ENCODE measurements at regions not wholly inside any gene's neighbourhood (a gene's known extent, or its start where the extent isn't known, plus 50 kb on each side); places are given as distances from the start of the nearest gene placed in this dataset.

DNA sequence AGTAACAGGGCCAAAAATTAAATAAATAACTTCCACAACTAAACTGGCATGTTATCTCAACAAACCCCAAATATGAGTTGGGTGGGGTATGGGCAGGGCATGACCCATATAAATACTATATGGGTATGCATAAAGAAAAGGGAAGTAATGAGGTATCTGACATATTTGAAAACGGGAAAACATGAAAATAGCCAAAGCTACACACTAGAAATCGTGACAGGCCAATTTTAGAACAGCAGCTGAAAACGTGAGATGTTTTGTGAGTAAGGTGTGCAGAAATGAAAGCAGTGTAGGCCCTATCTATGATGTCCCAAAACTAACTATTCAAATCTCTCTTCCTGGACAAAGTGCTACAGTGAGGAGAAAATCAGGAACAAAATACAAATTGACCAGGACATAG lies 537.9 kb upstream of the NR5A2 start:
- no peaks in the 10 kb centered on the region for H3K36me3 ChIP-seq (ENCODE audit: insufficient read depth, low read length)
- no peak overlapping the region for H3K27ac ChIP-seq (ENCODE audit: low read length)
- H3K4me3 ChIP-seq (ENCODE audit: low read length), result no peak overlapping the region
- H3K9me2 ChIP-seq (ENCODE audit: insufficient read depth, low read length), result no peaks in the 10 kb centered on the region
- no peaks in the 10 kb centered on the region for H3K9me3 ChIP-seq (ENCODE audit: low read length)
- H3F3A ChIP-seq (ENCODE audit: insufficient read depth, low read length, poor library complexity, severe bottlenecking), result no peaks in the 10 kb centered on the region
- H3K79me2 ChIP-seq (replicated peaks; ENCODE audit: insufficient read depth, low read length), result no peaks in the 10 kb centered on the region
- H3K27me3 ChIP-seq (ENCODE audit: insufficient read depth, low read depth, low read length), result no peaks in the 10 kb centered on the region
- H4K20me1 ChIP-seq (ENCODE audit: insufficient read depth), result no peaks in the 10 kb centered on the region
- H3K4me2 ChIP-seq (ENCODE audit: low read length), result no peak overlapping the region
- TF ChIP-seq MXI1 (conservative IDR thresholded peaks at IDR 0.05; ENCODE audit: poor library complexity, severe bottlenecking) (no peak), TAF1 (IDR thresholded peaks at IDR 0.05; ENCODE audit: low read depth) (no peak), EZH2 (IDR thresholded peaks at IDR 0.05; ENCODE audit: borderline replicate concordance, insufficient read depth, low read length, poor library complexity, severe bottlenecking) (no peak)
- TF ChIP-seq, protein P1, sequence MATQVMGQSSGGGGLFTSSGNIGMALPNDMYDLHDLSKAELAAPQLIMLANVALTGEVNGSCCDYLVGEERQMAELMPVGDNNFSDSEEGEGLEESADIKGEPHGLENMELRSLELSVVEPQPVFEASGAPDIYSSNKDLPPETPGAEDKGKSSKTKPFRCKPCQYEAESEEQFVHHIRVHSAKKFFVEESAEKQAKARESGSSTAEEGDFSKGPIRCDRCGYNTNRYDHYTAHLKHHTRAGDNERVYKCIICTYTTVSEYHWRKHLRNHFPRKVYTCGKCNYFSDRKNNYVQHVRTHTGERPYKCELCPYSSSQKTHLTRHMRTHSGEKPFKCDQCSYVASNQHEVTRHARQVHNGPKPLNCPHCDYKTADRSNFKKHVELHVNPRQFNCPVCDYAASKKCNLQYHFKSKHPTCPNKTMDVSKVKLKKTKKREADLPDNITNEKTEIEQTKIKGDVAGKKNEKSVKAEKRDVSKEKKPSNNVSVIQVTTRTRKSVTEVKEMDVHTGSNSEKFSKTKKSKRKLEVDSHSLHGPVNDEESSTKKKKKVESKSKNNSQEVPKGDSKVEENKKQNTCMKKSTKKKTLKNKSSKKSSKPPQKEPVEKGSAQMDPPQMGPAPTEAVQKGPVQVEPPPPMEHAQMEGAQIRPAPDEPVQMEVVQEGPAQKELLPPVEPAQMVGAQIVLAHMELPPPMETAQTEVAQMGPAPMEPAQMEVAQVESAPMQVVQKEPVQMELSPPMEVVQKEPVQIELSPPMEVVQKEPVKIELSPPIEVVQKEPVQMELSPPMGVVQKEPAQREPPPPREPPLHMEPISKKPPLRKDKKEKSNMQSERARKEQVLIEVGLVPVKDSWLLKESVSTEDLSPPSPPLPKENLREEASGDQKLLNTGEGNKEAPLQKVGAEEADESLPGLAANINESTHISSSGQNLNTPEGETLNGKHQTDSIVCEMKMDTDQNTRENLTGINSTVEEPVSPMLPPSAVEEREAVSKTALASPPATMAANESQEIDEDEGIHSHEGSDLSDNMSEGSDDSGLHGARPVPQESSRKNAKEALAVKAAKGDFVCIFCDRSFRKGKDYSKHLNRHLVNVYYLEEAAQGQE (IDR thresholded peaks at IDR 0.05; ENCODE audit: borderline replicate concordance), result no peak
- H3K9ac ChIP-seq (ENCODE audit: low read length), result no peak overlapping the region
- H2AFZ ChIP-seq (ENCODE audit: low read depth, low read length), result no peak overlapping the region

DNA sequence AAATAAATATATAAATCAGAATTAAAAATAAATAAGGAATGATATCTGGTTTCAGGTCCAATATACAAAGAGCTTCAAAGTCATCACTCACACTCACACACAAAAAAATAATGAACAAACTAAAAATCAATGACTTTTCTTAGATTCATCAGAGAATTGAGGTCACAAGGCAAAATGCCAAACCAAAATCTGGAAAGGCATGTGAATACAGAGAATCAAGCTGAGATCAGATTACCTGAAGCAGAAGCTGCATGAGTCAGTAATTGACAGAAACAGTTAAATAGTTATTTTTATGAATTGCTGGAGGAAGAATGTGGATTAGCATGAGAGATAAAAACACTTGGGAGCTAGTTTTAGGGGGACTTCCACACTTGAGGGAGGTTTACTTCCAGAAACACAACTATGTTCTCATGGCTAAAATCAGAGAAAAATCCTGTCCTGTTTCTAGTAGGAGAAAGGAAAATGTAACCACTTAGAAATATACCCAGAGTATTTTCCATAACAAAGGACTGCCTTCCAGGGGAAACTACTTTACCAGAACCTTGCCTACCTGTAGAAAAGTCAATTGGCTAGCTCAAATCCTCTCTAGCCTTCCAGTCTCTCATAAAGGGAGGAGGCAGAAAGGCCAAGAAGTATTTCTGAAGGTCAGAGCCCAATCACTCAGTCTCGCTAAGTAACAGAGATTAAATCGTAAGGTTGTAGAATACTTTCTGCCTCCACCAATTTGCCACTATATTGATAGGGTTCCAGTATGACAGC lies 536.6 kb upstream of the NR5A2 start:
- TF ChIP-seq, protein P1 (IDR thresholded peaks at IDR 0.05; ENCODE audit: borderline replicate concordance), result no peak
- TF ChIP-seq RAD21 (conservative IDR thresholded peaks at IDR 0.05) (no peak), POLR2AphosphoS5 (IDR thresholded peaks at IDR 0.05) (no peak), TAF1 (IDR thresholded peaks at IDR 0.05; ENCODE audit: low read depth) (no peak), MXI1 (conservative IDR thresholded peaks at IDR 0.05; ENCODE audit: poor library complexity, severe bottlenecking) (no peak), EZH2 (IDR thresholded peaks at IDR 0.05; ENCODE audit: borderline replicate concordance, insufficient read depth, low read length, poor library complexity, severe bottlenecking) (no peak), SMC3 (conservative IDR thresholded peaks at IDR 0.05; ENCODE audit: poor library complexity) (no peak), EP300 (conservative IDR thresholded peaks at IDR 0.05; ENCODE audit: poor library complexity, severe bottlenecking) (no peak)
- TF ChIP-seq, protein P2, sequence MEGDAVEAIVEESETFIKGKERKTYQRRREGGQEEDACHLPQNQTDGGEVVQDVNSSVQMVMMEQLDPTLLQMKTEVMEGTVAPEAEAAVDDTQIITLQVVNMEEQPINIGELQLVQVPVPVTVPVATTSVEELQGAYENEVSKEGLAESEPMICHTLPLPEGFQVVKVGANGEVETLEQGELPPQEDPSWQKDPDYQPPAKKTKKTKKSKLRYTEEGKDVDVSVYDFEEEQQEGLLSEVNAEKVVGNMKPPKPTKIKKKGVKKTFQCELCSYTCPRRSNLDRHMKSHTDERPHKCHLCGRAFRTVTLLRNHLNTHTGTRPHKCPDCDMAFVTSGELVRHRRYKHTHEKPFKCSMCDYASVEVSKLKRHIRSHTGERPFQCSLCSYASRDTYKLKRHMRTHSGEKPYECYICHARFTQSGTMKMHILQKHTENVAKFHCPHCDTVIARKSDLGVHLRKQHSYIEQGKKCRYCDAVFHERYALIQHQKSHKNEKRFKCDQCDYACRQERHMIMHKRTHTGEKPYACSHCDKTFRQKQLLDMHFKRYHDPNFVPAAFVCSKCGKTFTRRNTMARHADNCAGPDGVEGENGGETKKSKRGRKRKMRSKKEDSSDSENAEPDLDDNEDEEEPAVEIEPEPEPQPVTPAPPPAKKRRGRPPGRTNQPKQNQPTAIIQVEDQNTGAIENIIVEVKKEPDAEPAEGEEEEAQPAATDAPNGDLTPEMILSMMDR (IDR thresholded peaks at IDR 0.05; ENCODE audit: poor library complexity, severe bottlenecking), result no peak
- no peaks in the 10 kb centered on the region for H3K27me3 ChIP-seq (ENCODE audit: insufficient read depth, low read depth, low read length)
- H3K9me2 ChIP-seq (ENCODE audit: insufficient read depth, low read length), result no peaks in the 10 kb centered on the region
- no peak overlapping the region for H3K9ac ChIP-seq (ENCODE audit: low read length)
- no peak overlapping the region for H3K4me3 ChIP-seq (ENCODE audit: low read length)
- no peaks in the 10 kb centered on the region for H4K20me1 ChIP-seq (ENCODE audit: insufficient read depth)
- no peak overlapping the region for H2AFZ ChIP-seq (ENCODE audit: low read depth, low read length)
- H3K27ac ChIP-seq (ENCODE audit: low read length), result no peak overlapping the region
- no peak overlapping the region for H3K4me2 ChIP-seq (ENCODE audit: low read length)
- H3K9me3 ChIP-seq (ENCODE audit: low read length), result no peaks in the 10 kb centered on the region
- H3K36me3 ChIP-seq (ENCODE audit: insufficient read depth, low read length), result no peaks in the 10 kb centered on the region
- H3F3A ChIP-seq (ENCODE audit: insufficient read depth, low read length, poor library complexity, severe bottlenecking), result no peaks in the 10 kb centered on the region
- H3K79me2 ChIP-seq (replicated peaks; ENCODE audit: insufficient read depth, low read length), result no peaks in the 10 kb centered on the region

Data from neural cell (in vitro differentiated cells).